ENCODE measurements at regions not wholly inside any gene's neighbourhood (a gene's known extent, or its start where the extent isn't known, plus 50 kb on each side); places are given as distances from the start of the nearest gene placed in this dataset.

DNA sequence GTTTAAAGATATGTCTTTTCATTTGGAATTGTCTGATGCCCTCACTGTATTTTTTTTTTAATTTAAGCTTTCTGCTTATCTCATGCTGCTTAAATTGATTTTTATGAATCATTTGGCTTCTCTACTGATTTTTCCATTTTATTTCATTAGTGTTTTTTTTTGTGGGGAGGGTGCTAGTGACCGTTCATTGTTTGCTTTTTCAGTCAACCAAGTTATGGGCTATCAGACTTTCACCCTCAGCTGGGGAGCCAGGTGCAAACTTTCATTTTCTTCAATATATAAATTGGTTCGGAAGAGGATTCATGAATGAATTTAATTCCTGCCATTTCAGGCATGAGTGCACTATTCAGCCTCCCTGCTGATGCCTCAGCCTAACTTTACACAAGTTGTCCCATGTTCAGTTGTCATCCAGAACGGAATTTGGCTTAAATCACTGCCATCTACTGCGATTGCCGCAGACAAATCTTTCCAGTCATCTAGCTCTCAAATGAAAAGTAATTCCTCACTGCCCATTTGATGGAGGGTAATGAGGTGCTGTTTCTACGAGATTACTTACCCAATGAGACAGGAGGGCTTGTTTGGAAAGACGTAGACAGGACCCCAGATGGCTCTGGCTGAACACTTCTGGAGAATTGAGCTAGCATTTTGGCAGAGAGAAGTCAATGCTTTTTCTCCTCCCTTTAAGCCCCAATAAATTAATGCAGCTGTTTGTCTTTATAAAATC lies 89.9 kb upstream of the RORA start:
- DNase-seq, result no peak

GRCh38 chr15:61318301-61318700 lies 89.2 kb upstream of the RORA start:
- DNase-seq, result no peak

DNA sequence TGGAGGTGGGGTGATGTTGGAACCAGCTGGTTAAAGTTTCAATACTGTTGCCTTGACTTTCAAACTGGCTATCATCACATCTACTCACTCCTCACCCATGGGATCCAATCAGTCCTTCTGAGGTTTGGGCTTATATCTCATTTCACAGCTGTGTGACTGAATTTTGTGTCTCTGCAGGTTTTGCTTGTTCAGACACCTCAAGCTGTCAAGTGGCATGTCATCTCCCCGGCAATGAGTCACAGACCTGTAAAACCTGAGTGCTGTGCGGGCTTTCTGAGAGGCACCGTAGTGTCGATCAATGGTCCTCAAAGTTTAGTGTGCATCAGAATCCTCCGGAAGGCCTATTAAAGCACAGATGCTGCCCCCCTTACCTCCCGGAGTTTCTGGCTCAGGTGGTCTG lies 86.4 kb upstream of the RORA start:
- no peak for DNase-seq

- no peak for DNase-seq
Measured at GRCh38 chr15:61314427-61314826, 85.3 kb upstream of the RORA start.

GRCh38 chr15:61309617-61310016 lies 80.5 kb upstream of the RORA start:
- no peak for DNase-seq

DNA sequence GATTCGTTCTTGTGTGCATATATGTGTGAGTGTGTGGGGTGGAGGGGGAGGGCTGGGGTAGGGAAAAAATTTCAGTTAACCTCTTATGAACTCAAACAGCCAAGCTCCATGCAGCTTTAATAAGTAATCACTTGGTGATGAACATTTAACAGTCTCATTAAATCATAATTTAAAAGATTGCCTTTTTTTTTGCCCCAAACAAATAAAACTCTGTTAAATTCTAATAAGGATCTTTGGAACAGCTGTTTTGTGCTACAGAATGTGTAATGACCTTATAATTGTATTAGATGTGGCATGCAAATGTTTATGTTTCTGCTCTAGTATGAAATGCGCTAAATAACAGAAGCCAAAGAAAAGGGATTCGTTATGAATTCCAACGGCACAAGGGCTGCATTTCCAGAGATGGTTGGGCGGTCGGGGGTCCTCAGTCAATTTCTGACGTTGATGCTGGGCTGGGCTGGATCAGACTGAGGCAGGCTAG lies 80.0 kb upstream of the RORA start:
- DNase-seq, result no peak

- no peak for DNase-seq
Measured at GRCh38 chr15:61308437-61308836, 79.3 kb upstream of the RORA start.

GRCh38 chr15:61307474-61307873 lies 78.4 kb upstream of the RORA start:
- DNase-seq, result no peak

- no peak for DNase-seq
Measured at GRCh38 chr15:61301701-61302100, 72.6 kb upstream of the RORA start.

GRCh38 chr15:61299075-61299763 lies 70.1 kb upstream of the RORA start:
- no peak for DNase-seq

DNA sequence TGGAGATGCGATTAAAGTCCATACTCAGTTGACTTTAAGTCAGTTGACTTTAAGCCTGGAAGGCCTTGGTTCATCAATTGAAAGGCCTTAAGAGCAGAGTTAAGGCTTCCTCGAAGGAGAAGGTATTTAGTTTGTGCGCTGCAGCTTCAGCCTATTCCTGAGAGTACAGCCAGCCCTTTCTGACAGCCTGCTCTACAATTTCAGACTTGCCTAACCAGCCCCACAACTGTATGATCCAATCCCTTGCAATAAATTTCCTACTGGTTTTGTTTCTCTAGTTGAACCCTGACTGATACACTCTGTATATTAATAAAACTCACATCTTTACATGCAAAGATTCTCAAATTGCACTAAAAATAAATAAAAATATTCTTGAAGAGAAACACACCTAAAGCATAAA lies 66.1 kb upstream of the RORA start:
- no peak for DNase-seq

DNA sequence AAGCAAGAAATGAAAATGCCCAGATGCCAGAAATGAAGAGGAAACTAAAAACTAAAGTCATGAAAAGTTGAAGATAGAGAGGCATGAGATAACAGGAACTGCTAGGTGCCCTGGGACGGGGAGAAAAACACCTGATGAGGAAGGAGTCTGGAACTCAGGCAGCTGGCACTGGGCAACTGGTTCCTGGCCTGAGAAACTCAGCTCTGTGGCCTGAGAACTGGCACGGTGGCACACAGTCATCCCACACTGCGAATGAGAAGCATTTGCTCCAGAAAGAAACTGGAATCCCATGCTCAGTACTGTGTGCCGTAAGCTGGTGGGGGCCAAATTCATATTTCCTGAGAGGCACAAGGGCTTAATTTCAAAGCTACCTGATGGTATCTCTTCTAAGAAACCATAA lies 53.6 kb upstream of the RORA start:
- no peak for DNase-seq

DNA sequence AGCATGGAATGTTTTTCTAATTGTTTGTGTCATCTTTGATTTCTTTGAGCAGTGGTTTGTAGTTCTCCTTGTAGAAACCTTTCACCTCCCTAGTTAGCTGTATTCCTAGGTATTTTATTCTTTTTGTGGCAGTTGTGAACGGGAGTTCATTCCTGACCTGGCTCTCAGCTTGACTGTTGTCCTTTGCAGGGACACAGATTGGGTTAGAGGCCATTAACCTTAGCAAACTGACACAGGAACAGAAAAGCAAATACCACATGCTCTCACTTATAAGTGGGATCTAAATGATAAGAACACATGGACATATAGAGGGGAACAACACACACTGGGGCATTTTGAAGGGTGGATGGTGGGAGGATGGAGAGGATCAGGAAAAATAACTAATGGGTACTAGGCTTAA lies 52.2 kb upstream of the RORA start:
- no peak for DNase-seq
